Fibroblast of mammary gland (primary cell): ENCODE measurements at regions not wholly inside any gene's neighbourhood (a gene's known extent, or its start where the extent isn't known, plus 50 kb on each side); places are given as distances from the start of the nearest gene placed in this dataset.

ENCODE experiments used
- DNase-seq: peaks from one replicate; pipeline ENCODE4 v3.0.0-alpha.2; 2010; ENCODE audit warnings: low read depth
- H3K4me3 ChIP-seq: 2 replicates; pipeline ENCODE4 v1.5.1; 2011; ENCODE audit warnings: low read depth, mild to moderate bottlenecking, low read length, moderate library complexity; ENCODE audit not compliant: control insufficient read depth
- CTCF ChIP-seq: conservative IDR thresholded peaks from 2 replicates; pipeline ENCODE4 v1.5.1; 2011; ENCODE audit warnings: low read depth, low read length, inconsistent platforms; ENCODE audit not compliant: control insufficient read depth, insufficient read depth

GRCh38 chr18:5678278-5678677 is 134.5 kb upstream of the EPB41L3 start:
- no peak for DNase-seq
- no peak for TF ChIP-seq CTCF
- H3K4me3 ChIP-seq, result no peak overlapping the region

- no peak for DNase-seq
- TF ChIP-seq CTCF, result no peak
- no peak overlapping the region for H3K4me3 ChIP-seq
Measured at GRCh38 chr18:5673616-5674015, 129.8 kb upstream of the EPB41L3 start.

- TF ChIP-seq CTCF, result no peak
- no peak overlapping the region for H3K4me3 ChIP-seq
- no peak for DNase-seq
Measured at GRCh38 chr18:5669585-5669984, 125.8 kb upstream of the EPB41L3 start.

GRCh38 chr18:5668087-5668715 is 124.4 kb upstream of the EPB41L3 start:
- no peak for TF ChIP-seq CTCF
- DNase-seq, result no peak
- no peak overlapping the region for H3K4me3 ChIP-seq

GRCh38 chr18:5667356-5667755 is 123.6 kb upstream of the EPB41L3 start:
- DNase-seq, result no peak
- H3K4me3 ChIP-seq, result no peak overlapping the region
- no peak for TF ChIP-seq CTCF

- TF ChIP-seq CTCF, result no peak
- no peak for DNase-seq
- H3K4me3 ChIP-seq, result no peak overlapping the region
Measured at GRCh38 chr18:5662586-5663090, 118.8 kb upstream of the EPB41L3 start.

GRCh38 chr18:5661179-5661578 is 117.4 kb upstream of the EPB41L3 start:
- H3K4me3 ChIP-seq, result no peak overlapping the region
- no peak for TF ChIP-seq CTCF
- no peak for DNase-seq
